ENCODE measurements at regions not wholly inside any gene's neighbourhood (a gene's known extent, or its start where the extent isn't known, plus 50 kb on each side); places are given as distances from the start of the nearest gene placed in this dataset.

- DNase-seq: no peak
Observed at GRCh38 chr2:147709655-147710054, 135.2 kb upstream of the ACVR2A start.

- DNase-seq: no peak
Observed at GRCh38 chr2:147703171-147703570, 141.7 kb upstream of the ACVR2A start.

DNA sequence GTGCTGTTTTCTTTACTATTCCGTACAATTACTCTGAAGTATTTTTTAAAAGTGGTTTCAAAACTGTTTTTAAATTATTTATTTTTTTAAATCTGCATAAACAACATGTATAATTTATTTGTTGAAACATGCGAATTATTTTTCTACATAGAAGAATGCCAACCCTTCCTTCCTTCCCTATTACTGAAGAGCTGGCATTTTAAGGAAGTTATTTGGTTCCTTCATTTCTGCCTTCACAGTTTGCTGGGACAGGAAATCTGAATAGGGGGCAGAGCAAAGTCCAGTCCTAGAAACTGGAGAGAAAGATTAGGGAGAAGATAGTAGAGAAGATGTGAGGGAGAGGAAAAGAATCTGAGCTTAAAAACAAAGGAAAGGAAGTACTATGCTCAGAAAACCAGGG is 146.7 kb upstream of the ACVR2A start:
- no peak for DNase-seq

DNA sequence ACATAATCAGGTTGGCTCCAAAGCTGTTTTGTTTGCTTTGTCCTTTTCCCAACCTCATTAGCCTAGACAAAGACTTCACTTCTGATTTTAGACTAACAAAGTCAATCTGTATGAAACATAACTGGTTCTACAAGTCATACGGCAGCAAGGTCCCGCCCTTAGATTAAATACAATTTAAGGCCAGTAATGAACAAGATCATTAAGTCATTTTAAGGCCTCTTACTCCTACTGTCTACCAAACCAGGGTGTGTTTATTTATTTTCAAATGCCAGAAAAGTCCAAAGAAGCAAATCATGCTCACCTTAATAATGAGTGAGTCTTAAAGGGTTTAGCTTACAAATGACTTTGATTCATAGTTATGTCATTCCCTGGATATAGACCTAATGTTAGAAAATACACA is 148.4 kb upstream of the ACVR2A start:
- DNase-seq: no peak

- DNase-seq: no peak
Observed at GRCh38 chr2:147689220-147689909, 155.5 kb upstream of the ACVR2A start.

GRCh38 chr2:147688242-147688641 is 156.6 kb upstream of the ACVR2A start:
- DNase-seq: no peak

GRCh38 chr2:147686365-147686764 is 158.5 kb upstream of the ACVR2A start:
- DNase-seq: no peak

DNA sequence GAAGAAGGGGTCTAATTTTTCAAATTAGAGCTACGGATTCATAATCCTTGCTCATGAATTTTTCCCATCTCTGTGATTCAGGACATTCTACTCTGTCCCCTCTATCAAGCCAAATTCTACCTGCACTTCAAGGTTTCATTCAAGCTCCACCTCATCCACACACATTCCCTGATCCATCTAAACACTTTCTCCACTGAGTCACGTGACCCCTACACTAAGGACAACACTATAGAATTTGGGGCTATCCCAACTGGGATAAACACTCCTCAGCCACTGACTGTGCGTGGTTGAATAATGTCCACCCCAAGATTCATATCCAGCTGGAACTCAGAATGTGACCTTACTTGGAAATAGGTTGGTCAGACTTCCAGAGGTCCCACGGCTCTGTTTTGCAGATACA is 159.9 kb upstream of the ACVR2A start:
- no peak for DNase-seq

DNA sequence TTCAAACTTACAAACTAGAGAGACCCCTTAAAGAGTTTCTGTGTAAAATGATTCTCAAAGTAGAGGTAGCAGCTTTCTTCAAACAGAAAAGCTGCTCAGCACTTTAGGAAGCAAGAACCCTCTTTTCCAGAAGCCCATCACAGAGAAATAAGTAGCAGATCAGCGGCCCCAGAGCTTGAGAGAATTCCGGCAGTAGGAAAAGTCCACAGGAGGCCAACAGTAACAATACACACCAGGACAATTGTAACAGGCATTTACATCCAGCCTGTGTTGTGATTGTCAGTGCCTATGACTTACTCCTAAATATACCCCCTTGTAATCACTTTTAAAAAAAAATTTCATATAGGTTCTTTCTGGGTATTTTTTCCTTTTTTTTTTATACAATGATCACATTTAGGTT is 161.4 kb upstream of the ACVR2A start:
- DNase-seq: no peak

DNA sequence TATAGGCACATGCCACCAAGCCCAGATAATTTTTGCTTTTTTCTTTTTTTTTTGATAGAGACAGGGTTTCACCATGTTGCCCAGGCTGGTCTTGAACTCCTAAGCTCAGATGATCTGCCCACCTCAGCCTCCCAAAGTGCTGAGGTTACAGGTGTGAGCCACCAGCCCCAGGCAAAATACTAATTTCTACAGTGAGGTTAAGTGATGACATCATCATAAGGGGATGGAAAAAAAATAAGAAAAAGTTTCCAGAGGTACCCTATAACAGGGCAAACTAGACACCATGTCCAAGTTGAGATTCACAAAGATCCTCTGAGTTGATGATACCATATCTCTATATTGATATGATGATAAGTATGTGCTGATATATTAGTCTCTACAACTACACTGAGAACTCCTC is 163.7 kb upstream of the ACVR2A start:
- no peak for DNase-seq

DNA sequence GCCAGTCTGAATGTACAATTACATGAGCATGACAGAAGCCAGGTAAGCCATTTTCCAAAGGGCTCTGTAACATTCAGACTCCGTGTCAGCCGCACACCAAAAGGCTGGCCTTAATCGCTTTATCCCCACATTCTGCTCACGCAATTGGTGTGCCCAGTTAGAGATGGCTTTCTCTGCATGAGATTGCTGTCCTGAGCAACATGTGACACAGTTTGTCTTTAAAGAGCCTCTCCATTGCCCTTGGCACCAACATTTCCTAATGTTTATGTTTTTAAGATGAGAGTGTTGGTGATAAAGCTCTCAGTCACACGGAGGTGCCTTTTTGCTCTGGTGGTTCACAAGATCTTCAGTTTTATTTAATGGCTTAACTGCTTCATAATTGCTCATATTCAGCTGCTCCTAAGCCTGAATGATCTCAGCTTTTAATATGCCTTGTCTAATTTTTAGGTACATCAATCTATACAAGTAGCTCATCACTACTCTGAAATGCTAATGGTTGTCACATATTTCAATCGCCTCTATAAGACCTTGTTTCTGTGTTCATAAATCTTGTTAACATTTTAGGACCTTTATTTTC is 164.8 kb upstream of the ACVR2A start:
- DNase-seq: peak; percentile 27

DNA sequence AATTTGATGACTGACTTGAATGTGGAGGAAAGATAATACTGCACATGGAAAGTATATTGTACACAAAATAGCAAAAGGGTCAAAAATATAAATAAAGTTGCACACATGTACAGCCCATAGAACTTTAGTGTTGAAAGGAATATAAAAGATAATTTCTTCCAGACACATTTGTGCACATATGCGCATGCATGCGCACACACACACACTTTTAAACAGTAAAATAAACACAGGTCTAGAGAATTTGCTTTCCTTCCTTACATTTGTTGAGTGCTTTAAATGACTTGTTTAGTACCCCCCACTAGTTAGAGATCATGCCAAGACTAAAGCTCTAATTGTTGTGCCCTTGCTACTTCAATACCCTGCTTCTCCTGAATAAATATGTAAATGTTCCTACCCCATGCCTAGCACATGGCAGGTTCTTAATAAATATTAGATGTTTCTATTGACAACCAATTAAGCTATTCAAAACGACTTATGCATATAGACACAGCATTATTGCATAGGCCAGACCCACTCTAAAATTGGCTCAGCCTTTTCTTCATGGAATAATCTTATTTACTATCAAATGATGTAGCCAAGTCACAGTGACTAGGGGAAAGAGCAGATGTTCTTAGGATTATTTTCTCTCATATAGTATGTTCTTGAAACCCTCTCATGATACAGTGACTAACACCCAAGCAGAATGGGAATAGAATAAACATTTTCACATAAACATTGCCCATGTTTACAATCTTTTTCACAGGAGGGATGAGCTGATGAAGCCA is 165.5 kb upstream of the ACVR2A start:
- peak; percentile 64 for DNase-seq

GRCh38 chr2:147665105-147665504 is 179.7 kb upstream of the ACVR2A start:
- no peak for DNase-seq

- no peak for DNase-seq
Observed at GRCh38 chr2:147663962-147664361, 180.9 kb upstream of the ACVR2A start.

DNA sequence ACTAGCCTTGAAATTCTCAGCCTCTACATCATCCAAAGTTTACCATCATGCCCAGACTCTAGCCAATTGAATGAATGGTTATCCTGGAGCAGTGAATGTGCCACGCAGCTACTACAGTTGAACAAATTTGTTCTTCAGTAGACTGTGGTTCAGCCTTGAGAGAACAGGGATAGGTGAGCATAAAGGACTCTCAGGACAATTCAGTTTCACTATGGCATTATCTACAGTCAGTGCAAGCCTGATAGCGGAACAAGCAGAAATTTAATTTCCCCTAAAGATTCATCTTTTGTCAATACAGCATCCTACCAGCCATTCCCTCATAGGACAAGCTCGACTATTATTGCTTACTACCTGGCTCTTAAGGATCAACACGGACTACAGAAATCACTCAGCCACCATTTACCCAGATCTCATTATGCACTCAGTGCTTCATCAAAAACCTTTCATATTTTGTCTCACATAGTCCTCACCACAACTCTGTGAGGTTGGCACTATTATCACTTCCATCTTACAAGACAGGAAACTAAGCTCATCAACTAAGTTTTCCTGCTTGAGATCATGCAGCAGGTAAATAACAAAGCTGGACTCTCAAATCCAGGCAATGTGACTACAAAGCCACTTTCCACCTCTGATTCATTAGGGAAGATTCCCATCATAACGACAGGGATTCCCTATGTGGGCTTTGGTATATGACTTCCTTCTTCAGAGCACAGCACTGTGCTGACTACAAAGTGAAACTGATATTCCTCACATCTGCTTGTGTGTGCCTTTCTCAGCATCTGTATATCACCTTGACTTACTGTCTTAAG is 181.5 kb upstream of the ACVR2A start:
- DNase-seq: no peak

DNA sequence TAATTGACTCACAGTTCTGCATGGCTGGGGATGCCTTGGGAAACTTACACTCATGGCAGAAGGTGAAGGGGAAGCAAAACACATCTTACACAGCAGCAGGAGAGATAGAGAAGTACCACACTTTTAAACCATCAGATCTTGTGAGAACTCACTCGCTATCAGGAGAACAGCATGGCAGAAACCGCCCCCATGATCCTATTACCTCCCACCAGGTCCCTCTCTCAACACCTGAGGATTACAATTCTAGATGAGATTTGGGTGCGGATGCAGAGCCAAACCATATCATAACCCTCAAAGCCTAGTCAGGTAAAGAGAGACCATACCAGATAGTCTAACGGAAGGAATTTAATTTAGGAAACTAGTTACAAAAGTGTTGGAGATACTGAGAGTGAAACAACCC is 182.6 kb upstream of the ACVR2A start:
- DNase-seq: no peak

GRCh38 chr2:147660680-147661079 is 184.1 kb upstream of the ACVR2A start:
- DNase-seq: no peak

DNA sequence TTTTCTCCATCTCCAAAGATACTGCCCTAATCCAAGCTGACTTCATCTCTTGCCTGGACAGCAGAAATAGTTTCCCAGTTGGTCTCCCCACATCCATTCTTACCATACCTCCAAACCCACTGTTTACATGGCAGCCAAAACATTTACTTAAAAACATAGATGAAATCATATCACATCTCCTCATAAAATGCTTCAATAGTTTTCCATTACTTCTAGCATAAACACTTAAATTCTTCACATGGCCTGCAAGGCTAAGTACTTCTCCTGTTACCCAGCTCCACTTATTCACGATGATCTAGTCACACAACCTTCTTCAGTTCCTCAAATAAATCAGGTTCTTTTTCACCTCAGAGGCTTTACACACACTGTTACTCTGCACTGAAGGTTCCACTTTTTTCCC is 185.8 kb upstream of the ACVR2A start:
- DNase-seq: no peak

DNA sequence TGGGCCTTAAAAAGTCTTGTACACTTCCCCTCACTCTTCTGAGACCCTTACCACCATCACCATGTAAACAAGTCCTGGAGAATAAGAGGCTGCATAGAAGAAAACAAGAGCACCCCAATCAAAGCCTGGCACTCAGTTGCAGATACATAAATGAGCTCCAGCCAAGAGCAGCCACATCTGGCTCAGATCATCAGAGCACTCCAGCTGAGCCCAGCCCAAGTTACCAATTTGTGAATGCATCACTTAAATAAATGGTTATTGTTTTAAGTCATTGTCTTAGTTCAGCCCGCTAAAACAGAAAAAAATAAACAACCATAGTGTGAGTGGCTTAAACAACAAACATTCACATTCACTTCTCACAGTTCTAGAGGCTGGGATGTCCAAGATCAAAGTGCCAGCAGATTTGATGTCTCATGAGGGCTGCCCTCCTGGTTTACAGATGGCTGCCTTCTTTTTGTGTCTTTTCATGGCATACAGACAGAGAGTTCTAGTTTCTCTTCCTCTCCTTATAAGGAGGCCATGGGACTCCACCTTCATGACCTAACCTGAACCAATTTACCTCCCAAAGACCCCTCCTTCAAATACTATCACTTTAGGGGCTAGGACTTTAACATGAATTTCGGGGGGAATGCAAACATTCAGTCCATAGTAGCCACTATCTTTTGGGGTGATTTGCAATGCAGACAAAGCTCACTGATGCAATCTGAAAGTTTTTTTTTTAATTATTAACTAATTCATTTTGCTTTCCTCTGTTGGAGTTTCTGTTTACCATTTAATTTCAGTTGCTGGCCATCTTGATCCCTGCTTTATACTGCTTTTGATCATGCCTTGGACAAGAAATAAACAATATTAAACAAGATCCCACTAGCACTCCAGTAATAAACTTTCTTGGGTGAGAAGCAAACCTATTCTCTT is 187.5 kb upstream of the ACVR2A start:
- DNase-seq: no peak

GRCh38 chr2:147649998-147650397 is 194.8 kb upstream of the ACVR2A start:
- no peak for DNase-seq

DNA sequence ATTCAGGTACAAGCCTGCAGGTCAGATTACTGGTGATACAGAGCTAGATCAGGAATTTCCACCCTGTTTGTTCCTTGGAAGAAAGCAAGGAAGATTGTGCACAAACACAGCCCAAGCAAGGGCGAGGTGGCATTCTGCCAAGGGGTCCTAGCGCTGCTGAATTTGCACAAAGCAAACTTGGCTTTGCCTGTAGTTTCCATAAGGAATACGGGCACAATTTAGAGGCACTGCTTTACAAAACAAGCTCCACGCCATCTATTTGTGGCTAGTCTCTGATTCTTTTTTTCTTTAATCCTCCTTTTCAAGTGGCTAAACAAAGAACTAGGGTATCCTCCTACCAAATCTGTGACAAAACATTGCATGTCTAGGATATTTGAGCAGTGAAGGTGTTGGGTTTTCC is 195.5 kb upstream of the ACVR2A start:
- no peak for DNase-seq

DNA sequence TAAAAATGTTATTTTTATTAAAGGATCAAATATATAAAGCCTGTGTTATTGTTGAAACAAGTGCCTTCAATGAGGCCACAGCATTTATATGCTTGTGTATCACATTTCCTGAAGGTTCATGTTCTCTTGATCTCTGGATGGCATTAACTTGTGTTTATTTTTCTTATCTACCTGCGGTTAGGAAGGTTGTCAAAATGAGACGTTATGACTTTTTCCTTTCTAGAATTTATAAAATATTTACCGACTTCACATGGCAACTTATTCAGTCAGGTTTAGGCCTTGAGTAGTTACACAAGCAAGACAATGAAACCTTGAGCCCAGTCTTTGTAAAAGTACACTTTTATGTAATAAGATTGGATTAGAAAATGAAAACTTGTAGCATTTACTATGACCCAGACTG is 196.4 kb upstream of the ACVR2A start:
- DNase-seq: no peak
